Inflammatory macrophage treated with lipopolysaccharide for 4 hours (primary cell): ENCODE measurements at regions not wholly inside any gene's neighbourhood (a gene's known extent, or its start where the extent isn't known, plus 50 kb on each side); places are given as distances from the start of the nearest gene placed in this dataset.

Experiments
- DNase-seq: peaks from one replicate; pipeline ENCODE4 v3.0.0-alpha.2; 2020

DNA sequence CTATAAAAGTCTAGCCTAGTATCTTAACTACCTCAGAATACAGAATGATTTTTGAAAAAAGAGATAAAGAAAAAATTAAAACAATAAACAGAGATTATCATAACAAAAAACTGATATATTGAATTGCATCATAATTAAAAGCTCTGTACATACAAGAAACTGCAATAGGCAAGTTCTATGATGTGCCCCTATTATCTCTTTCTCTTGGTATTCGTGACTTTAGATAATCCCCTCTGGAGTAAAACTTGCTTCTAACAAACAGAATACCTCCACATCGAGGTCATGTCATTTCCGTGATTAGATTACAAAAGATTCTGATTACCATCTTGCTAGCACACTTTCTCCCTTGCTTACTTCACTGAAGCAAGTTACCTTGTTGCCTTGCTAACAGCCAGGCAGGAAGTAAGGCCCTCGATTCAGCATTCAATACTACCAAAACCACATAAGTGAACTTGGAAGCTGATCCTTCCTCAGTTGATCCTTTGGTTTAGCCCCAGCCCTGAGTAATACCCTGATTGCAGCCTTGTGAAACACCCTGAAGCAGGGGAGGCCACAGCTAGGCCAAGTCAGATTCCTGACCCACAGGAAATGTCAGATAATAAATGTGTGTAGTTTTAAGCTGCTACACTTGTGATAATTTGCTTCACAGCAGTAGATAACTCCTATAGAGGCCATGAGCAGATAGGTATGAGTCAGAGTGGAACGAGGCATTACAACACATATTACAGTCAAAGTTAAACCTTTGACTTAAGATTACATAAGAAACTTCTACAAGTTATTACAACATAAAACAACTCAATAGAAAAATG, 53.7 kb upstream of the TMX4 start:
- DNase-seq, result peak; percentile 83

DNA sequence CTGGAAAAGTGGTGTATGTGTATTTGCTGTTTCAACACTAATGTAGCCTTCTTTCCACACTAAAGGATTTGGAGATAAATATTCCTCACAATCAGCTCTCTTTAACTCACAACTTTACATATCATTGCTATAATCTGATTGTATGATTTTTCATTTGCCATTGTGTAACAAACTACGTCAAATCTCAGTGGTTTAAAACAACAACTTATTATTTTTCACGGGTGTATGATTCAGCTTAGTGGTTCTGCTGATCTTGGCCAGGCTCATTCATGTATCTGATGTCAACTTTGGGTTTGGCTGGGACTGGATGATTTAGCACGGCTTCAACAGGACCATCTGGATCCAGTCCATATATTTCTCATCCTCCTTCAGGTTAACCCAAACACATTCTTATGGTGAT, 55.4 kb upstream of the TMX4 start:
- DNase-seq, result peak; percentile 4

GRCh38 chr20:8076306-8077136, 55.5 kb upstream of the PLCB1 start:
- no peak for DNase-seq

GRCh38 chr20:8077137-8077466, 55.0 kb upstream of the PLCB1 start:
- DNase-seq, result no peak

- no peak for DNase-seq
Observed at GRCh38 chr20:8078528-8078914, 53.5 kb upstream of the PLCB1 start.

DNA sequence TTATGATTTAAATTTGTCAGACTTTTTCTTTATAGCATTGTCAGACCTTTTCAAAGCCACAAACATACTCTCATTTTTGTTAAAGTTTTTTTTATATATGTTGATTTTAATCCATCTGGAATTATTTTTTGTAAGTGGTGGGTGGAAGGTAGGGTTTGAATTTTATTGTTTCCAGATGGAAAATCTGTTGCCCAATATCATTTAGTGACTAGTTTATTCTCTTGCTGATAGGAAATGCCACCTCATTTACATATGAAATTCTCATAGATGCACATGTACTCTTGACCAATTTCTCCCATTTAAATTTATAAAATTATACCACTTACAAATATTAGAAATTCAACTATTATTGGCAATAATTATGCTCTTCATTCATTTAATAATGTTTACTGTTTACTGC, 52.1 kb upstream of the PLCB1 start:
- no peak for DNase-seq

DNA sequence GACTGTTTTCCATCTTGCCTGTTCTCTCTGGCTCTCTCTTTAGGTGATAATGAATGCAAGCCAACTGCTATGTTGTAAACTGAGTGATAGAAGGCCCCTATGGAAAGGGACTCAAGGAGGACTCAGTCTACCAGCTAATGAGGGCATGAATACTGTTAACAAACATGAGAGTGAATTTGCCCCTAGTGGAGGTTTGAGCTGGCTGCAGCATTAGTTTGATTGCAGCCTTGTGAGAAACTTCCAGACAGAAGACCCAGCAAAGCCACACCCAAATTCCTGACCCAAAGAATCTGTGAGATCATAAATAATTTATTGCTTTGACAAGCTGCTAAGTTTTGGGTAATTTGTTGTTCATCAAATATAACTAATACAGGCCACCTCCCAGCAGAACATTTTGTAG, 50.0 kb upstream of the PLCB1 start:
- DNase-seq, result peak; percentile 22
